ENCODE measurements at regions not wholly inside any gene's neighbourhood (a gene's known extent, or its start where the extent isn't known, plus 50 kb on each side); places are given as distances from the start of the nearest gene placed in this dataset.
"Not testable (repeated sequence)": the region's sequence is repeated elsewhere in the genome, so short reads cannot be mapped to it uniquely, and the experiment has no call there.

DNA sequence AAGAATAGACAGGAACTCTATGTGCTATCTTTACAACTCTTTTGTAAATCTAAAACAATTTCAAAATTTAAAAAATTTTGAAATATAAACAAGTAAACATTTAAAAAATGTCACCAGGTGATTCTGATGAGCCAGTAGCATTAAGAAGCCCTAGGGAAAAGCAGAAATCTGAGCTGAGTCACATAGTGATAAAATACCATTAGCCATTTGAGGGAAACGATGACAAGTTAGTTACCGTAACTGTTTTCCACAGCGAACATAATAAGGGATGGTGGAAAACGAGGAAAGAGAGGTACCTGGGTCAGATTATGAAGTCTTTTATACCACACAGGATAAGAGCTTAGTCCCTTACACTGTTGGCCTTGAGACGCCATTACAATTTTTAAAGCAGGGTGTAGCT lies 55.5 kb downstream of the PRR15 start:
- WGBS, 2 experiments = 95 to 96% methylated on average over 5 of the region's 5 CpGs
- Histone ChIP-seq H3K27me3 (ENCODE audit: control insufficient read depth, insufficient read depth, low read length, poor library complexity, severe bottlenecking) (no peaks in the 10 kb centered on the region), H3K9me3 (ENCODE audit: control insufficient read depth, low read length) (no peaks in the 10 kb centered on the region), H3K27ac (ENCODE audit: insufficient read depth, low read depth, low read length, poor library complexity, severe bottlenecking) (no peak overlapping the region), H3K36me3 (ENCODE audit: control insufficient read depth, insufficient read depth, low read length) (no peaks in the 10 kb centered on the region), H3K4me3 (ENCODE audit: insufficient read depth, low read depth, low read length) (no peak overlapping the region), H3K4me1 (ENCODE audit: control insufficient read depth, insufficient read depth, low read length) (no peaks in the 10 kb centered on the region)

DNA sequence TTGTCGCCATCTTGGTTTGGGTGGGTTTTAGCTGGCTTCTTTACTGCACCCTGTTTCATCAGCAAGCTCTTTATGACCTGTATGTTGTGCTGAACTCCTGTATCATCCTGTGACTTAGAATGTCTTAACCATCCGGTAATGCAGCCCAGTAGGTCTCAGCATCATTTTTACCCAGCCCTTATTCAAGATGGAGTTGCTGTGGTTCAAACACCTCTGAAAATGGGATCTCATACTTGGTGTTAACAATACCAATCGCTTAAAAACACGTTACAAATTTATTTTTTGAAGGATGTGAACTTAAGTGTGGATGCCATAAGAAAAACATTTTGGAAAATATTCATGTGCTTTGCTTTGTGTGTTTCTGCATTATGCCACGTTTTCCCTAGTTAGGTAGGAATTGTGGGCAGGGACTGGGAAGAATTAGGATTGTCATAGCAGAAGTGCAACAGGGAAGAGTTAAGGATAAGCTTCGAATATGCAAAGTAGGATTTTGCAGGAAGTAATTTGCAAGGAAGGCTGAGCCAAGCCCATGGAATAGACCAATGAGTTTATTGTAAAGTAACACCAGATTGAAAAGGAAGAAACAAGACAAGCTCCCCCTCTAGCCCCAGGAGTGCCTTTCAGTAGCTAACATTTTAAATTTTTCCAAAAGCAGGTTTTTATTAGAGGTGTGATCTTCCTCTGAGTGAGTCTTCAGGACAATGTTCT lies 56.4 kb downstream of the PRR15 start:
- no peak overlapping the region for H3K4me3 ChIP-seq (ENCODE audit: insufficient read depth, low read depth, low read length)

DNA sequence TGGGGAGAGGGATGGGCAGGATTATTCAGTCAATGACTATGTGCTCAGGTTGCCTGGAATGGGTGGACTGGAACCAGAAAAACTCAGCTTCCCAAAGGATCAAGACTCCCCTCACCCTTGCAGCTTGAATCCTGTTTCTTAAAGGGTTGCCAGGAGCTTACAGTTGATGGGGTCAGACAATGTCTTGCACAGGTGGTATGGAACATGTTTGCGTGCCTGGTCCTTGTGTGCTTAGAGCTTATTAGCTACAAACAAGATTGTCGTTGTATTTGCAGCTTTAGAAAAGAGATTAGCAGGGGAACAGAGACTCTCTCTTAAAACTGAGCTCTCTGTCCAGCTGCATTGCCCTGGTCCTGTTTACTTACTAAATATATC lies 56.9 kb downstream of the PRR15 start:
- Histone ChIP-seq H3K36me3 (ENCODE audit: control insufficient read depth, insufficient read depth, low read length) (no peaks in the 10 kb centered on the region), H3K27me3 (ENCODE audit: control insufficient read depth, insufficient read depth, low read length, poor library complexity, severe bottlenecking) (no peaks in the 10 kb centered on the region), H3K9me3 (ENCODE audit: control insufficient read depth, low read length) (no peaks in the 10 kb centered on the region), H3K4me3 (ENCODE audit: insufficient read depth, low read depth, low read length) (no peak overlapping the region), H3K27ac (ENCODE audit: insufficient read depth, low read depth, low read length, poor library complexity, severe bottlenecking) (no peak overlapping the region), H3K4me1 (ENCODE audit: control insufficient read depth, insufficient read depth, low read length) (no peaks in the 10 kb centered on the region)
- WGBS, 2 experiments = 91 to 94% methylated on average over 2 of the region's 2 CpGs

More for the DNA sequence above, 56.4 kb downstream of the PRR15 start:
- H3K4me1 ChIP-seq (ENCODE audit: control insufficient read depth, insufficient read depth, low read length) = no peaks in the 10 kb centered on the region
- no peak overlapping the region for H3K27ac ChIP-seq (ENCODE audit: insufficient read depth, low read depth, low read length, poor library complexity, severe bottlenecking)
- 81 to 83% methylated on average over 6 of the region's 6 CpGs for WGBS, 2 experiments
- H3K36me3 ChIP-seq (ENCODE audit: control insufficient read depth, insufficient read depth, low read length) = no peaks in the 10 kb centered on the region
- no peaks in the 10 kb centered on the region for H3K27me3 ChIP-seq (ENCODE audit: control insufficient read depth, insufficient read depth, low read length, poor library complexity, severe bottlenecking)
- H3K9me3 ChIP-seq (ENCODE audit: control insufficient read depth, low read length) = no peaks in the 10 kb centered on the region

DNA sequence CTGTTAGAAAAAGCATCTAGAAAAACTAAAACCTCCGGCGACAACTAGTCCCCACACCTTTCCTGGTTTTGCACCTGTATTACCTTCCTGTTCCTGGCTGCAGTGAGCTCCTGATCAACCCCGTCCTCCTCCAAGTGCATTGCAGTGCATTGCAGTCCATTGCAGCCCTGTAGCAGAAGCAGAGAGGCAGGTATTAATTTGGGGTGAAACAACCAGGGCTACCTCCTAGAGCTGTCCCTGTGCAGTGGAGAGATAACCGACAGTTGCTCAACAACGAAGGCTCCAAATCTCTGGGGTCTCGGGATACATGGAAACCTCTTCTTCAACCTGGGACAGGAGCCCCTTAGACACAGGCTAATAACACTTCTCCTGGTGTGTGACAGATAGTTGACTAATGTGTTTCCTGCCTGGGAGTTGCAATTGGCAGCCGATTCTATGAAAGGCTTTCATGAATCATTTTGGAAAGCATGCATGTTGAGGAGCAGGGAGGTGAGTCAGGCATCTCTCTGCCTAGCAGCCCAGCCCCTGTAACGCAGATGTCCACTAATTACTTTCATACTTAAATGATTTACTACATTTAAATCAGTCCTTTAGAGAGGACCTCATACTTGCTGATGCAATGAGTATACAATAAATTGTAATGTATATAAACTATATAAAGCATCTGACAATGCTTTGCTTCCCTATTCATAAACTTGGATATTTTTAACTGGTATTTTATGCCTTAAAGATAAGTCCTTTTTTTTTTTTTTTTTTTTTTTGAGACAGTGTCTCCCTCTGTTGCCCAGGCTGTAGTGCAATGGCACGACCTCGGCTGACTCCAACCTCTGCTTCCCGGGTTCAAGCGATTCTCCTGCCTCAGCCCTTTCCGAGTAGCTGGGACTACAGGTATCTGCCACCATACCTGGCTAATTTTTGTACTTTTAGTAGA lies 59.0 kb downstream of the PRR15 start:
- 91 to 93% methylated on average over 12 to 13 of the region's 13 CpGs for WGBS, 2 experiments
- no peaks in the 10 kb centered on the region for H3K4me1 ChIP-seq (ENCODE audit: control insufficient read depth, insufficient read depth, low read length)
- H3K36me3 ChIP-seq (ENCODE audit: control insufficient read depth, insufficient read depth, low read length) = no peaks in the 10 kb centered on the region
- no peak overlapping the region for H3K4me3 ChIP-seq (ENCODE audit: insufficient read depth, low read depth, low read length)
- no peaks in the 10 kb centered on the region for H3K27me3 ChIP-seq (ENCODE audit: control insufficient read depth, insufficient read depth, low read length, poor library complexity, severe bottlenecking)
- no peaks in the 10 kb centered on the region for H3K9me3 ChIP-seq (ENCODE audit: control insufficient read depth, low read length)
- no peak overlapping the region for H3K27ac ChIP-seq (ENCODE audit: insufficient read depth, low read depth, low read length, poor library complexity, severe bottlenecking)

DNA sequence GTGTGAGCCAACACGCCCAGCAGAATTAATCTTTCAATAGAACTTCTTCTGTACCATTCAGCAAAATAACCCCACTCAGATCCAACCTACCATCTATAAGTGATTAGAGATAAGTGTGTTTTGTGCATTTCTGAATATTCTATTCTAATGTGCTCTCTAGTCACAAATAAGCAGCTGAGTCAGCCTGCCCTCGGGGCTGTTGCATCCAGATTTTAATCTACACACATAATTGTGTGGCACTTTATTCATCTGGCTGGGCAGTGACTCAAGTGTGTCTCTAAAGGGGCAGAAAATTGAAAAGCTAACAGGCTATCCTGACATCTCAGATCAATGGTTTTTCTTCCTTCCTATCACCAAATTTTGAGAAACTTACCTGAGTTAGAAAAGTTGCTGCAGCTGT lies 60.3 kb downstream of the PRR15 start:
- Histone ChIP-seq H3K4me3 (ENCODE audit: insufficient read depth, low read depth, low read length) (no peak overlapping the region), H3K9me3 (ENCODE audit: control insufficient read depth, low read length) (no peaks in the 10 kb centered on the region), H3K36me3 (ENCODE audit: control insufficient read depth, insufficient read depth, low read length) (no peaks in the 10 kb centered on the region), H3K4me1 (ENCODE audit: control insufficient read depth, insufficient read depth, low read length) (no peaks in the 10 kb centered on the region), H3K27ac (ENCODE audit: insufficient read depth, low read depth, low read length, poor library complexity, severe bottlenecking) (no peak overlapping the region), H3K27me3 (ENCODE audit: control insufficient read depth, insufficient read depth, low read length, poor library complexity, severe bottlenecking) (no peaks in the 10 kb centered on the region)
- WGBS, 2 experiments = 88 to 100% methylated on average over 2 of the region's 2 CpGs

DNA sequence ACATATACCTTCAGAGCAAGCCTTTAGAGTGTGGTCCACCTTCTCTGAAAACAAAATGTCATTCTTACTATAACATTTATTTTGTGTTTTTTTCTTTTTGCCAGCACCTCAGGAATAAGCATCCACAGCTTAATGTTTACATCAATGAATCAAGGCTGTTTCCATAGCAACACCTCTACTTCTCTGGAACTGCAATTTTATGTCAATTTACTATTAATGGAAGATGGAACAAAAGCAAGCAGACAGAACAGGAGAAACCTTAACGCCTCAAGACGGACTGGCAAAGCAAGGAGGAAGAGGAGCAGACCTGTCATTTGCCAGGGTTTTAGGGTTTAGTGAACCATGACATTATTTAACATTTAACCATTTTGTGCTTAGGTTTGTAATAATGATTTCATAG lies 63.1 kb downstream of the PRR15 start:
- Histone ChIP-seq H3K27me3 (ENCODE audit: control insufficient read depth, insufficient read depth, low read length, poor library complexity, severe bottlenecking) (no peaks in the 10 kb centered on the region), H3K4me1 (ENCODE audit: control insufficient read depth, insufficient read depth, low read length) (no peaks in the 10 kb centered on the region), H3K9me3 (ENCODE audit: control insufficient read depth, low read length) (no peaks in the 10 kb centered on the region), H3K27ac (ENCODE audit: insufficient read depth, low read depth, low read length, poor library complexity, severe bottlenecking) (no peak overlapping the region), H3K4me3 (ENCODE audit: insufficient read depth, low read depth, low read length) (no peak overlapping the region), H3K36me3 (ENCODE audit: control insufficient read depth, insufficient read depth, low read length) (no peaks in the 10 kb centered on the region)
- WGBS, 2 experiments = 88 to 93% methylated on average over 2 of the region's 2 CpGs

DNA sequence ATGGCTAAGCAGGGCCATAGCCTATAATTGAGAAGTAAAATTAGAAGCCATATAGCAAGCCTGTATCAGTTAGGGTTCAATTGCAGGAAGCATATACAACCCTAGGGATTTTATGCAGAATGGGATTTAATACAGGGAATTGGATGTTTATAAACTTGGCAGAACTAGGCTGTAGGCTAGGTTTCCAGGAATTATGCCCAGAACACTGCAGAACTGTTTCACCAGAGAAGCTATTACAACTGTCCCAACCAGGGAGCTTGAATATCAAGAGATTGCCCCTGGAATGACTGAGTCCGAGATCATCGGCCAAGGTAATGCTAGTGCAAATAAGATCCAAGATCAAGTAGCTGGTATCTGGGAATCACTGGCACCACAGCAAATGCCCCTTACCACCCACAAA lies 64.0 kb downstream of the PRR15 start:
- Histone ChIP-seq H3K4me1 (ENCODE audit: control insufficient read depth, insufficient read depth, low read length) (no peaks in the 10 kb centered on the region), H3K27ac (ENCODE audit: insufficient read depth, low read depth, low read length, poor library complexity, severe bottlenecking) (no peak overlapping the region), H3K36me3 (ENCODE audit: control insufficient read depth, insufficient read depth, low read length) (no peaks in the 10 kb centered on the region), H3K4me3 (ENCODE audit: insufficient read depth, low read depth, low read length) (no peak overlapping the region), H3K9me3 (ENCODE audit: control insufficient read depth, low read length) (no peaks in the 10 kb centered on the region), H3K27me3 (ENCODE audit: control insufficient read depth, insufficient read depth, low read length, poor library complexity, severe bottlenecking) (no peaks in the 10 kb centered on the region)
- WGBS, 2 experiments = 92 to 96% methylated on average over 2 of the region's 2 CpGs

DNA sequence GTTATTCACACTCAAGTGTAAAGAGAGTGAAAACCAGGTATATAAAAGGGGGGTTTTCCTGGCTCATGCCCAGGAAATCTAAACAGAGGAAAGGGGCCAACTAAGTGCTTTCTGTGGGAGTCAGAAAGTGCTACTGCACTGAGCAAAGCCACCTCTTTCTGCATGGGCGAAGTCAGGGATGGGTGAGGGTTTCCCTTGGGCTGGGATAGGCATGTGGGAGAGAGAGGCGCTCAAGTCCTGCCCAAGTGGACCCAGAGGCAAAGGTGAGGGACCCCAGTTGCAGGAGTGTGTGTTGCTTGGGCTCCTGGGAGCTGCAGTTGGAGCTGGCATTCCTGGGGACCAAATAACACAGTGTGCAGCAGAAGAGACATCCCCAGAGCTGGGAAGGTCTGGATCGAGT lies 65.9 kb downstream of the PRR15 start:
- no peaks in the 10 kb centered on the region for H3K9me3 ChIP-seq (ENCODE audit: control insufficient read depth, low read length)

DNA sequence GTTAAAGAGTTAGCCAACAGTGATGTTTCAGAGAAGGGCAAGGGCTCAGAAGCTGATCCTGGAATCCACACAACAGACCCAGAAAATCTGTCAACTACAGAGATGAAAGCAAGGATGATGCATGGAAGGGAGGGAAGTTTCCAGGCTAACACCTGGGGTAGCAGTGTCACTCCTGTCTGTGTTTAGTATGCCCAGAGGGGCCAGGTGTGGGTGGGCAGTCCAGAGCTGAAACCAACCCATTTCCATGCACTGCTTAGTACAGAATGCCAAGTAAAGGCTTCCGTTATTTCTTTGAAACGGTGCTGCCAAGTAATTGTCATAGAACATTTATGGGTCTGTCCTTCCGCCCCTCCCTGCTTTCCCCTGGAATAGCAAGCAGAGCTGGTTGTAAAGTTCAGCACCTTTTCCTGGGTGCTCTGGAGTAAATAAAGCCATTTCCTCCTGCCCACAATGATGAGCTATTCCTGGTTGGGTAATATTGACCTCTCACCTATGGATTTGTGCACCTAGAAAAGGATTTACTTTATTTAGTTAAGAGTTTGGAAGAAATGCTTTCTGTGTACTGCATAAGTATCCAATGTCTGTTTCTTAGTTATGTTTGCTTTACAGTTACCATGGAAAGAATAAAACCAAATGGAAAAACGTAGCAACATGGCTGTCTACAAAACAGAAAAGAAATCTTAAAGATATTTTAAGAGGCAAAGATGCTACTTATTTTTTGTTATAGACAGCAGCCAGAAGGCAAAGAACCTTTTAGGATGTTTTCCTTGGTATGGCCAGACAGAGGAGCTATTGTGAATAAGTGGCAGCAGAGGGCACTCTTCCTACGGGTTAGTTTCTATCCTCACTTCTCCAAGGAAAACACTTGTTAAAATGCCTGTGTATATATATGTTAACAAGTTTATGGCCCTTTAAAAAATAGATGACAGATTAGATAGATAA lies 71.7 kb downstream of the PRR15 start:
- H3K9me3 ChIP-seq (ENCODE audit: control insufficient read depth, low read length); H3K4me1 ChIP-seq (ENCODE audit: control insufficient read depth, insufficient read depth, low read length); H3K36me3 ChIP-seq (ENCODE audit: control insufficient read depth, insufficient read depth, low read length); H3K27ac ChIP-seq (ENCODE audit: insufficient read depth, low read depth, low read length, poor library complexity, severe bottlenecking); H3K4me3 ChIP-seq (ENCODE audit: insufficient read depth, low read depth, low read length); H3K27me3 ChIP-seq (ENCODE audit: control insufficient read depth, insufficient read depth, low read length, poor library complexity, severe bottlenecking): not testable (repeated sequence)
- 54 to 55% methylated on average over 4 to 5 of the region's 5 CpGs for WGBS, 2 experiments

More for the DNA sequence above, 65.9 kb downstream of the PRR15 start:
- no peak overlapping the region for H3K4me3 ChIP-seq (ENCODE audit: insufficient read depth, low read depth, low read length)
- H3K4me1 ChIP-seq (ENCODE audit: control insufficient read depth, insufficient read depth, low read length) = no peaks in the 10 kb centered on the region
- 90 to 95% methylated on average over 2 to 3 of the region's 3 CpGs for WGBS, 2 experiments
- no peaks in the 10 kb centered on the region for H3K27me3 ChIP-seq (ENCODE audit: control insufficient read depth, insufficient read depth, low read length, poor library complexity, severe bottlenecking)
- H3K27ac ChIP-seq (ENCODE audit: insufficient read depth, low read depth, low read length, poor library complexity, severe bottlenecking) = no peak overlapping the region
- no peaks in the 10 kb centered on the region for H3K36me3 ChIP-seq (ENCODE audit: control insufficient read depth, insufficient read depth, low read length)

DNA sequence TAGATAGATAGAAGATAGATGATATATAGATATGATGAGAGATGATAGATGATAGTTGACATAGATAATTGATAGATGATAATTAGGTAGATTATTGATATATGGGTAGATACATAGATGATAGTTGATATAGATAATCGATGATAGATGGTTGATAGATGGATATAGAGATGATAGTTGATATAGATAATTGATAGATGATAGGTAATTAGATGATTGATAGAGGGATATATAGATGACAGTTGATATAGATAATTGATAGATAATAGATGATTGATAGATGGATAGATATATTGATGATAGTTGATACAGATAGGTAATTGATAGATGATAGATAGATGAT lies 72.3 kb downstream of the PRR15 start:
- H3K36me3 ChIP-seq (ENCODE audit: control insufficient read depth, insufficient read depth, low read length) = no peaks in the 10 kb centered on the region

More for the DNA sequence above, 72.3 kb downstream of the PRR15 start:
- H3K4me1 ChIP-seq (ENCODE audit: control insufficient read depth, insufficient read depth, low read length) = no peaks in the 10 kb centered on the region
- H3K4me3 ChIP-seq (ENCODE audit: insufficient read depth, low read depth, low read length) = no peak overlapping the region
- 86 to 88% methylated on average over 1 of the region's 1 CpG for WGBS, 2 experiments
- H3K9me3 ChIP-seq (ENCODE audit: control insufficient read depth, low read length) = no peaks in the 10 kb centered on the region
- no peaks in the 10 kb centered on the region for H3K27me3 ChIP-seq (ENCODE audit: control insufficient read depth, insufficient read depth, low read length, poor library complexity, severe bottlenecking)
- H3K27ac ChIP-seq (ENCODE audit: insufficient read depth, low read depth, low read length, poor library complexity, severe bottlenecking) = no peak overlapping the region
